Thyroid gland (tissue), 4 donors: ENCODE measurements at regions not wholly inside any gene's neighbourhood (a gene's known extent, or its start where the extent isn't known, plus 50 kb on each side); places are given as distances from the start of the nearest gene placed in this dataset.
A peak's percentile ranks its signal among the peaks of the same experiment; 100 is the strongest.

Source experiments
- DNase-seq, 2 donors: peaks; one replicate each; pipeline ENCODE4 v3.0.0-alpha.2; 2019
- H3K27ac ChIP-seq, 3 donors: fragments of 200-600 bp; sonication (generic); 1 replicate in 2 of 3; 2 replicates in 1 of 3; pipeline ENCODE4 v1.5.1; 2016 to 2019; ENCODE audit warnings: mild to moderate bottlenecking in 1 of 3, moderate library complexity in 1 of 3
- H3K27me3 ChIP-seq: fragments of 200-600 bp; sonication (generic); one replicate; pipeline ENCODE4 v1.5.1; 2019
- H3K36me3 ChIP-seq, 2 donors: fragments of 200-600 bp; sonication (generic); one replicate each; pipeline ENCODE4 v1.5.1; 2016 to 2019
- H3K4me1 ChIP-seq, 2 donors: fragments of 200-600 bp; sonication (generic); one replicate each; pipeline ENCODE4 v1.5.1; 2017 to 2019
- H3K4me3 ChIP-seq, 3 donors: fragments of 200-600 bp; sonication (generic); replicated peaks in 1 of 3; 1 replicate in 2 of 3; 2 replicates in 1 of 3; pipeline ENCODE4 v1.5.1; 2016; ENCODE audit warnings: mild to moderate bottlenecking in 1 of 3
- H3K9me3 ChIP-seq: fragments of 200-600 bp; sonication (generic); one replicate; pipeline ENCODE4 v1.5.1; 2017
- POLR2A ChIP-seq, 2 donors: fragments of 450-650 bp; IDR thresholded peaks; one replicate each; pipeline ENCODE4 v1.6.1; 2017; ENCODE audit warnings: antibody characterized with exemption in 2 of 2, mild to moderate bottlenecking in 2 of 2, moderate library complexity in 1 of 2
- WGBS, 2 donors: methylation state at CpG; one replicate each; pipeline ENCODE4 v1.1.5; 2017; 5-methylcytosine and 5-hydroxymethylcytosine counted together
- intact Hi-C: fragments of 100-400 bp; cut with DNase I; formaldehyde crosslinking; loops from one replicate; pipeline ENCODE4 v1.15.1; 2023
- TF ChIP-seq, protein P1 (sequence below), 6 experiments: fragments of 200-600 bp in 3 of 6; fragments of 450-650 bp in 3 of 6; sonication (generic) in 3 of 6; IDR thresholded peaks; one replicate each; pipeline ENCODE4 v1.5.1; 2016 to 2019; ENCODE audit warnings: antibody characterized with exemption in 6 of 6, mild to moderate bottlenecking in 2 of 6, inconsistent platforms in 1 of 6, moderate library complexity in 1 of 6

DNA sequence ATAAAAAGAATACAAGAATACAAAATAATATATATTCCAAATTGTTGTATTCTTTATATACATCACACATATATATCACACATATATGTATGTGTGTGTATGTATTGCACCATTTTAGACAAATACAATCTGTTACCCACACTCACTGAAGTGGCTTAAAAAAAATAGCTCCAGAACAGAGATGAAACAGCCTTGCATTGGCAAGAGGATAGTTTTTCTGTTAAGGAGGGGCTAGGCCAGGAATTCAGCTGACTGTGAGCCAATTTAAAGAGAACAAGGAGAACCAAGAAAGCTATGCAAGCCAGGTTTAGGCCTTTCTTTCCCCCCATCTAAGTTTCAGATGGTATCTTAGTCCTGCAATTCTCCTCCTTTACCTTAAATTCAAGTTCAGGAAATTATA is 257.5 kb downstream of the MZT1 start:
- TF ChIP-seq POLR2A (IDR thresholded peaks at IDR 0.05) = no peak
- TF ChIP-seq, protein P1, sequence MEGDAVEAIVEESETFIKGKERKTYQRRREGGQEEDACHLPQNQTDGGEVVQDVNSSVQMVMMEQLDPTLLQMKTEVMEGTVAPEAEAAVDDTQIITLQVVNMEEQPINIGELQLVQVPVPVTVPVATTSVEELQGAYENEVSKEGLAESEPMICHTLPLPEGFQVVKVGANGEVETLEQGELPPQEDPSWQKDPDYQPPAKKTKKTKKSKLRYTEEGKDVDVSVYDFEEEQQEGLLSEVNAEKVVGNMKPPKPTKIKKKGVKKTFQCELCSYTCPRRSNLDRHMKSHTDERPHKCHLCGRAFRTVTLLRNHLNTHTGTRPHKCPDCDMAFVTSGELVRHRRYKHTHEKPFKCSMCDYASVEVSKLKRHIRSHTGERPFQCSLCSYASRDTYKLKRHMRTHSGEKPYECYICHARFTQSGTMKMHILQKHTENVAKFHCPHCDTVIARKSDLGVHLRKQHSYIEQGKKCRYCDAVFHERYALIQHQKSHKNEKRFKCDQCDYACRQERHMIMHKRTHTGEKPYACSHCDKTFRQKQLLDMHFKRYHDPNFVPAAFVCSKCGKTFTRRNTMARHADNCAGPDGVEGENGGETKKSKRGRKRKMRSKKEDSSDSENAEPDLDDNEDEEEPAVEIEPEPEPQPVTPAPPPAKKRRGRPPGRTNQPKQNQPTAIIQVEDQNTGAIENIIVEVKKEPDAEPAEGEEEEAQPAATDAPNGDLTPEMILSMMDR (IDR thresholded peaks at IDR 0.05) = no peak
- H3K27me3 ChIP-seq = no peaks in the 10 kb centered on the region
- peak in 1 of 2 donors; percentile 3 for DNase-seq
- intact Hi-C loops = no loop called here
- H3K27ac ChIP-seq = no peak overlapping the region
- H3K36me3 ChIP-seq = no peaks in the 10 kb centered on the region
- no peaks in the 10 kb centered on the region for H3K4me1 ChIP-seq
- no peaks in the 10 kb centered on the region for H3K9me3 ChIP-seq
- no peak overlapping the region for H3K4me3 ChIP-seq

- intact Hi-C loops = no loop called here
- DNase-seq = peak; percentile 52 to 56
- H3K9me3 ChIP-seq = no peaks in the 10 kb centered on the region
- no peaks in the 10 kb centered on the region for H3K27me3 ChIP-seq
- 23 to 24% methylated on average over 7 of the region's 7 CpGs for WGBS, 2 donors
- TF ChIP-seq POLR2A (IDR thresholded peaks at IDR 0.05) = no peak
- TF ChIP-seq, protein P1 (IDR thresholded peaks at IDR 0.05) = no peak
- H3K4me1 ChIP-seq = peaks cover 16 to 21% of the 10 kb centered on the region in 2 donors
- H3K36me3 ChIP-seq = no peaks in the 10 kb centered on the region
- H3K4me3 ChIP-seq = no peak overlapping the region
- H3K27ac ChIP-seq = peak overlapping the region; percentile 25 to 69 (median 56)
Measured at GRCh38 chr13:72463561-72463960, 263.9 kb downstream of the MZT1 start.

DNA sequence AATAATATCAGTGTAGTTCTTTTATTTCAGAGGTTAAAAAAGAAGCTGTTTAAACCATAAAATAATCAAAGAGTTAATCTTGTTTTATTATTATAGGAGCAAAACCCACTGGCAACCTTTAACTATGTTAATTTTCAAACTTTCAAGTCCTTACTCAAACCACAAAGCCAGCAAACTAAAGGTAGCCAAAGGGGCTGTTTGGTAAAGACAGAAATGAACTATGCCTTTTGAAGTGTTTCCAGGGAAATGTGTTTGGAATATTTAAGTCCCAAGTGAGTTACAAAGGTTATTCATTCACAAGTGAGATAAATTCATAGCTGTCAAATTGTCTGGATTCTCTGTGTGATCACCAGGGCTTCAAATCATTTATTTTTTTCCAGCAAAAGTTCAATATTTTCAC is 264.7 kb downstream of the MZT1 start:
- no peak for DNase-seq
- no peaks in the 10 kb centered on the region for H3K27me3 ChIP-seq
- no peak for TF ChIP-seq POLR2A (IDR thresholded peaks at IDR 0.05)
- TF ChIP-seq, protein P1 (IDR thresholded peaks at IDR 0.05) = no peak
- H3K4me3 ChIP-seq = no peak overlapping the region
- no peaks in the 10 kb centered on the region for H3K36me3 ChIP-seq
- peak overlapping the region in 2 of 3 donors; percentile 25 to 56 for H3K27ac ChIP-seq
- no peaks in the 10 kb centered on the region for H3K9me3 ChIP-seq
- intact Hi-C loops = no loop called here
- peaks cover 16 to 25% of the 10 kb centered on the region in 2 donors for H3K4me1 ChIP-seq

GRCh38 chr13:72462166-72462565 is 265.3 kb downstream of the MZT1 start:
- no peak for DNase-seq
- no peaks in the 10 kb centered on the region for H3K27me3 ChIP-seq
- intact Hi-C loops = no loop called here
- no peak overlapping the region for H3K4me3 ChIP-seq
- no peaks in the 10 kb centered on the region for H3K36me3 ChIP-seq
- TF ChIP-seq POLR2A (IDR thresholded peaks at IDR 0.05) = no peak
- no peaks in the 10 kb centered on the region for H3K9me3 ChIP-seq
- H3K4me1 ChIP-seq = peaks cover 16 to 25% of the 10 kb centered on the region in 2 donors
- no peak overlapping the region for H3K27ac ChIP-seq

- H3K36me3 ChIP-seq = no peaks in the 10 kb centered on the region
- H3K4me3 ChIP-seq = no peak overlapping the region
- WGBS, 2 donors = 0 to 10% methylated on average over 1 of the region's 1 CpG
- no peaks in the 10 kb centered on the region for H3K9me3 ChIP-seq
- intact Hi-C loops = no loop called here
- peaks cover 11 to 21% of the 10 kb centered on the region in 2 donors for H3K4me1 ChIP-seq
- no peaks in the 10 kb centered on the region for H3K27me3 ChIP-seq
- peak overlapping the region in 1 of 3 donors; percentile 13 for H3K27ac ChIP-seq
- TF ChIP-seq POLR2A (IDR thresholded peaks at IDR 0.05) = no peak
- TF ChIP-seq, protein P1 (IDR thresholded peaks at IDR 0.05) = no peak
- DNase-seq = peak in 1 of 2 donors; percentile 4
Measured at GRCh38 chr13:72458701-72459100, 268.7 kb downstream of the MZT1 start.

DNA sequence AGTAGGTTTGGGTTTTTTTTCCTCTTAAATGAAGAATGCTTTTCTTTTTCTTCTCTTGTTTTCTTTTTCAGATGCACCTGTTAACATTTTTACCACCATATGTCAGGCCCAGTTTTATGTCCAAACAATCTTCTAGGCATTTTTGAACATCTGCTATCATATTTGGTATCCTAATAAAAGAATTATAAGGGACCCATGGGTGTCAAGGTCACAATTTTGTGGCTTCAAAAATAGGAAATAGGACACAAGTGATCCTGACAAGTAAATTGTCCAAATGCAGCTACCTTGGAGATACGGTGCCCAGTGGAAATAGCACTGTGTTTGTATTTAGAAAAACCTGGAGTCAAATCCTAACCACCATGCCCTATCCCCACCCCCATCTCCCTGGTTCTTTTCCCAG is 270.3 kb downstream of the MZT1 start:
- Histone ChIP-seq H3K27ac (no peak overlapping the region), H3K4me3 (no peak overlapping the region), H3K4me1 (peaks cover 0 to 7% of the 10 kb centered on the region in 2 donors), H3K27me3 (no peaks in the 10 kb centered on the region), H3K9me3 (no peaks in the 10 kb centered on the region), H3K36me3 (no peaks in the 10 kb centered on the region)
- TF ChIP-seq, protein P1 (IDR thresholded peaks at IDR 0.05) = no peak
- TF ChIP-seq POLR2A (IDR thresholded peaks at IDR 0.05) = no peak
- 86 to 93% methylated on average over 1 of the region's 1 CpG for WGBS, 2 donors
- intact Hi-C loops = no loop called here
- no peak for DNase-seq
